A673 (cell line): ENCODE measurements at regions not wholly inside any gene's neighbourhood (a gene's known extent, or its start where the extent isn't known, plus 50 kb on each side); places are given as distances from the start of the nearest gene placed in this dataset.
"Not testable (repeated sequence)": the region's sequence is repeated elsewhere in the genome, so short reads cannot be mapped to it uniquely, and the experiment has no call there.

Experiments used
- EZH2 ChIP-seq: fragments of 200-600 bp; sonication (generic); IDR thresholded peaks from 2 replicates; pipeline ENCODE4 v1.6.1; 2017; ENCODE audit warnings: borderline replicate concordance, low read depth, mild to moderate bottlenecking, mixed read lengths, antibody characterized with exemption, low read length; ENCODE audit not compliant: poor library complexity, severe bottlenecking
- TF ChIP-seq, protein P1 (sequence below): fragments of 300-800, 200-600 bp; sonication (generic); conservative IDR thresholded peaks from 2 replicates; pipeline ENCODE4 v1.5.1; 2017; ENCODE audit warnings: low read depth, mild to moderate bottlenecking, antibody characterized with exemption, low read length, moderate library complexity, mixed read lengths

DNA sequence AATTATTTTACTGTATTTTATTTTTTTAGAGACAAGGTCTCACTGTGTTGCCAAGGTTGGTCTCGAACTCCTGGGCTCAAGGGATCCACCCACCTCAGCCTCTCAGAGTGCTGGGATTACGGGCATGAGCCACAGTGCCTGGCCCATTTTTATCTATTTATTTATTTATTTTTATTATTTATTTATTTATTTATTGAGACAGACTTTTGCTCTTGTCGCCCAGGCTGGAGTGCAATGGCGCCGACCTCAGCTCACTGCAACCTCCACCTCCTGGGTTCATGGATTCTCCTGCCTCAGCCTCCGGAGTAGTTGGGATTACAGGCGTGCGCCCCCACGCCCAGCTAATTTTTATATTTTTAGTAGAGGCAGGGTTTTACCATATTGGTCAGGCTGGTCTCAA lies 52.0 kb upstream of the TFRC start:
- TF ChIP-seq EZH2 = not testable (repeated sequence)
- TF ChIP-seq, protein P1, sequence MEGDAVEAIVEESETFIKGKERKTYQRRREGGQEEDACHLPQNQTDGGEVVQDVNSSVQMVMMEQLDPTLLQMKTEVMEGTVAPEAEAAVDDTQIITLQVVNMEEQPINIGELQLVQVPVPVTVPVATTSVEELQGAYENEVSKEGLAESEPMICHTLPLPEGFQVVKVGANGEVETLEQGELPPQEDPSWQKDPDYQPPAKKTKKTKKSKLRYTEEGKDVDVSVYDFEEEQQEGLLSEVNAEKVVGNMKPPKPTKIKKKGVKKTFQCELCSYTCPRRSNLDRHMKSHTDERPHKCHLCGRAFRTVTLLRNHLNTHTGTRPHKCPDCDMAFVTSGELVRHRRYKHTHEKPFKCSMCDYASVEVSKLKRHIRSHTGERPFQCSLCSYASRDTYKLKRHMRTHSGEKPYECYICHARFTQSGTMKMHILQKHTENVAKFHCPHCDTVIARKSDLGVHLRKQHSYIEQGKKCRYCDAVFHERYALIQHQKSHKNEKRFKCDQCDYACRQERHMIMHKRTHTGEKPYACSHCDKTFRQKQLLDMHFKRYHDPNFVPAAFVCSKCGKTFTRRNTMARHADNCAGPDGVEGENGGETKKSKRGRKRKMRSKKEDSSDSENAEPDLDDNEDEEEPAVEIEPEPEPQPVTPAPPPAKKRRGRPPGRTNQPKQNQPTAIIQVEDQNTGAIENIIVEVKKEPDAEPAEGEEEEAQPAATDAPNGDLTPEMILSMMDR = not testable (repeated sequence)
